DMS 273 (cell line): ENCODE measurements at regions not wholly inside any gene's neighbourhood (a gene's known extent, or its start where the extent isn't known, plus 50 kb on each side); places are given as distances from the start of the nearest gene placed in this dataset.
A peak's percentile ranks its signal among the peaks of the same experiment; 100 is the strongest.
"Not testable (repeated sequence)": the region's sequence is repeated elsewhere in the genome, so short reads cannot be mapped to it uniquely, and the experiment has no call there.

Source experiments
- DNase-seq: peaks from one replicate; lab custom pipeline; 2025; ENCODE audit not compliant: unreplicated experiment; lab: John Stamatoyannopoulos, UW

DNA sequence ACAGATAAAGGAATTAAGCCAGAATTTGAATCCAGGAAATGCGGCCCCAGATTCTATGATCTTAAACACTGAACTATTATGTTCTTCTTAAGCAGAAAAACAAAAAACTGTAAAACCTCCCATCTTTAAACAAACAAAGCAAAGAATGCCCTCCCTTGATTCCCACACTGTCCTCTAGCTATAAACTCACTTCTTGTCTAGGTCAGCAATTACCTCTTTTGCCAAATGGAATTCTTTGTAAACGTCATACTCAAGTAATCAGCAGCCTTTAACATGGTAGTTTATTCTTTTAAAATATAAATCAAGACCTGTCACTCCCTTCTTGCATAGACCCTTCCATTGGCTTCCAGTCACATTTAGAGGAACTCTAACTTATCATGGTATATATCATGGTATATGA, 958.9 kb upstream of the CNTN5 start:
- DNase-seq, result no peak

DNA sequence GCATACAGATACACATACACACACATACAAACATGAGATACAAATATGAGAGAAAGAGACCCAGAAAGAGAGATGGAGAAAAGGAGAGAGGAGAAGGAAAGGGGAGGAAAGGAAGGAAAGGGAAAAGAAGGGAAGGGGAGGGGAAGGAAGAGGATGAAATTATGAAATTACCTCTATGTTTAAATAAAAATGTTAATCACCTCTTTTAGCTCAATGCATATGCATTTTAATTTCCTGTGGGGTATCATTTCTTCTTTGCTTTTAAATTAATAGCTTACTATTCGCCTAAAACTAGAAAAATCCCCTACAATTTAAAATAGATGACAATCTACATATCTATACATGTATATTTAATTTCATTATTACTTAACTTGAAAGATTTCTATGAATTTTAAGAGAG, 958.0 kb upstream of the CNTN5 start:
- no peak for DNase-seq

DNA sequence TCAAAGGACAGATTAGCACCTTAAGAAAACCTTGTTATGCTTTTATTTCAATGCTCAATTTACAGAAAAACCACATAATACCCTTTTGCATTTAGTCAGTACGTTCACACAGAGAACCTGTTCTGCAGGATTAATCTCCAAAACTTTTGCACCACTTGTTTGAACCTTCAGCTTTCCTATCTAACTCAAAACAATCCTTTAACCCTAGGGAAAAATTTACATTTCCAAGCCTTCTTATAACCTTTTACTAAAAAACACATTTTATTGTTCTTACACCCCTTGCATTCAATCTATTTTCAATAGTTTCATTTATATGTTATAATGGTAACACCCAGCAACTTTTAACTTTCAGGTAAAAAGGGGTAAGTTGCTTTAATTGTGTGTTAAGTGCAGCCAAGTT, 952.5 kb upstream of the CNTN5 start:
- DNase-seq, result no peak

DNA sequence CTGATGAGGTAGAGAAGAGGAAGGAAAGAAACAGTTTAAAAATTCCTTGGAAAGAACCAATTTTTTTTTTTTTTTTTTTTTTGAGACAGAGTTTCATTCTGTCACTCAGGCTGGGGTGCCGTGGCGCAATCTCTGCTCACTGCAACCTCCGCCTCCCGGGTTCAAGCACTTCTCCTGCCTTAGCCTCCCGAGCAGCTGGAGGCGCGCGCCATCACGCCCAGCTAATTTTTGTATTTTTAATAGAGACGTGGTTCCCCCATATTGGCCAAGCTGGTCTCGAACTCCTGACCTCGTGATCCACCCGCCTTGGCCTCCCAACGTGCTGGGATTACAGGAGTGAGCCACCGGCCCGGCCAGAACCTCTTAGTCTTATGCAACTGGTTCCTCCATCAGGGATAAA, 951.6 kb upstream of the CNTN5 start:
- DNase-seq, result not testable (repeated sequence)

DNA sequence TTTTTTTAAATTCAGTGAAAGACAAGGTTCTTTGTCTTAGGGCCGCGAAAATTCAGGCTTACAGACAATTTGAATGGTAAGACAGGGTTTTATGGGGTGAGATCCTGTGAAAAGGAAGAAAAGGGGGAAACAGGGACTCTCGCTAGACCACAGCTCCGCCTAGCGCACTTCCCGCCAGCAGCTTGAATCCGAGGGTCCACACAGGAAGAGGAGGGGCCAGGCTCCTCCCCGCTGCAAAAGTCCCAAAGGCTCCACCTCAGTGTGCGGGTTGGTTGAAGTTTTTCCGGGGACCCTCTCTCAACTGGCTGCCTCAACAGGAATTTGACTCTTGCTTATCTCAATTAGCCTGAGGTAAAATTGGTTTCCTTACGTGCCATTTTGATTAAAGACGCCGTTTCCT, 950.9 kb upstream of the CNTN5 start:
- no peak for DNase-seq

DNA sequence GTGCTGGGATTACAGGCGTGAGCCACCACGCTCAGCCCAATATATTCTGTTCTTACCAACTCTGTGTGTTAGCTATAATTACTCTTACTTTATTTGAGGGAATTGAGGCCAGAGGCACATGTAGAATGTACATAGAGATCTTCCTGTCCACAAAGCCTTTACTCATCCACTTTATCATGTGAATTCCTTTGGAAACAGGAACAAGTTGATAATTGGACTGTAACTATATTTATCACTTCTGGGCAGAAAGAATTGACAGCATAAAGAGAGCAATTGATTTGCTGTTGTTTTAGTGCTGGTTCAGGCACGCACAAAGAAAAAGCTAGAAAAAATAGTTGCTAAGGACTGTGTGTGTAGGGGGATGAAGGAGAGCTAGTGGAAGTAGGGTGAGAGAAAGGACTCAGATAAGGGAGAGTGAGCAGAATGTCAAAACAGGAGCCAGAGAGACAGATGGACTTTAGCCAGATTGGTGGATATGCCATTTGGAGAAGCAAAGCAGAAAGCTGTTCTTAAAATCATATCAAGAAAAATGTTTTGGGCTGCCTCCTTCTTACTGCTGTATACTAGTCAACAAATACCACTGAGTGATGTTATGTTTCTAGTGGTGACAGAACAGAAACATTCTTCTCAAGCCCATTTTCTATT, 929.8 kb upstream of the CNTN5 start:
- DNase-seq, result peak; percentile 22

DNA sequence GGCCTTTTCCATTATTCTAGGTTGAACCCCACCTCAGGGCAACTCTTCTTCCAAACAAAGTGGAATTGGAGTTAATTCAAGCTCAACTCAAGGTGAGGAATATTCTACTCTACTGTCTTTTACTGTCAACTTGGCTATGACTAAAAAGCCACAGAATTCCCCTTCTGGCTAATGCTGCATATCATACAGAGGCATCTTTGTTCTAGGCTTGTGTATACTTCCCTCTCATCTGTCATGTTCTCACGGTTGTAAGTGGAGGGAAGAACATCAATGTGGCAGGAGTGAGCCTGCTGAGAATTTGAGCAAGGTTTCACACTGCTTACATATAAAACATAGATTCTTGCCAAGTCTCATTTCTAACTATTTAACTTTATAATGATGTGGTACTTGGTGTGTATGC, 921.4 kb upstream of the CNTN5 start:
- DNase-seq, result no peak

DNA sequence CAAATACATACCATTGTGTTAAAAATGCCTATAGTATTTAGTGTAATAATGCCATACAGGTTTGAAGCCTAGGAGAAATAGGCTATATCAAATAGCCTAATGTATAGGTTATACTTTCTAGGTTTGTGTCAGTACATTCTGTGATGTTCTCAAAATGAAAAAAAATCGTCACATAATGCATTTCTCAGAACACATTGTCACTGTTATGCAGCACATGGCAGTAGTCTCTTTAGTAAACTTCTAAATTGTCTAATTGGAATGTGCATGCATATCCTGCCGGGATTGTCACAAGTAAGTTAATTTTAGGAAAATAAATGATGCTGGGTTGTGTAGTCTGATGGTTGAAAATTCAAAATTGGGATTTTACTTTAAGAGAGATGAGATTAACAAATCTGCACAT, 920.1 kb upstream of the CNTN5 start:
- DNase-seq, result no peak

DNA sequence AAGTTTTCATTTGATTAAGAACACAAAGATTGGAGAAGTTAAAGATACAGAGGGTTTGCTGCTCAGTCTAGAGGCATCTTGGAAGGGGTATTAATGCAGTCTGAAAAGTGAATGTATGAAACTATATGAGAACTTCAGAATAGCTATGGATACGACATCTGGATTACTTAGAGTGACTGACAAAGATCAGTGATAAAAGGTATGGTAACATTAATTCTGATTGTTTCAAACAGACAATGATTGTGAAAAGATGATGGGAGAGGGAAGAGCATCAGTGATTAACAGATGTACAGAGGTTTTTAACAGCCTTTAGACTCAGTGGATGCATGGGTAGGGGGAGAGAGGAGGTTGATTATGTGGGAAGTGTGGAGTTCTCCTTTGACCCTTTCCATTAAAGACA, 919.4 kb upstream of the CNTN5 start:
- no peak for DNase-seq

DNA sequence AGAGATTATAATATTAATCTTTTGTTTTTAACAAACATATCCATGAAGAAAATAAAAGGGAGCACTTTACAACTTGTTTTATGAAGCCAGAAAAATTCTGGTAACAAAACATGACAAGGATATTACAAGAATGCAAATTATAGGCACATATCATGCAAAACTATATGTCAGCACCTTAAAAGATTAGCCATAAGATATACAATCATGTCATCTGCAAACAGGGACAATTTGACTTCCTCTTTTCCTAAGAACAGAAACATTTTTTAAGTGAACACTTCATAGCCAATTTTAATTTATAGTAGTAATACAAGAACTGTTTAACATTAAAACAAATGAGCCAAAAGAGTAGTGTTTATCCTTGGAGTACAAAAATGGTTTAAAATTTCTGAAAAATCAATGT, 916.5 kb upstream of the CNTN5 start:
- no peak for DNase-seq

DNA sequence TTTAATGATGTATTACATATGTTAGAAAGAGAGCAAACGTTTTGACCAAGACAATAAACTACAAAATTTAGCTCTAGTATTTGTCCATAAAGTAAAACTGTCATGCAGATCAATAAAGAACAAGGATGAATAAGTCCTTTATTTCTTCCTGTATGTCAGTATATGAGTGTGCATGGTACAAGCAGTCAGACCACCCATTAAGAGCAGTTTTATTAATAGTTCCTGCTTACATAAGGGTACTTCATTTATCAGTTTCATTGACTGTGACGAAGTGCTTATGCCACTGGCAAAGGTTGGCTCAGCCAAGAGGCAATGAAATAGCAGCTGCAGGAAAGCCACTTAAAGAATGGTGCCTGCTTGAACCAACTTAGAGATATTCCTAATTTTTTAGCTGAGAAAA, 913.0 kb upstream of the CNTN5 start:
- peak; percentile 9 for DNase-seq

DNA sequence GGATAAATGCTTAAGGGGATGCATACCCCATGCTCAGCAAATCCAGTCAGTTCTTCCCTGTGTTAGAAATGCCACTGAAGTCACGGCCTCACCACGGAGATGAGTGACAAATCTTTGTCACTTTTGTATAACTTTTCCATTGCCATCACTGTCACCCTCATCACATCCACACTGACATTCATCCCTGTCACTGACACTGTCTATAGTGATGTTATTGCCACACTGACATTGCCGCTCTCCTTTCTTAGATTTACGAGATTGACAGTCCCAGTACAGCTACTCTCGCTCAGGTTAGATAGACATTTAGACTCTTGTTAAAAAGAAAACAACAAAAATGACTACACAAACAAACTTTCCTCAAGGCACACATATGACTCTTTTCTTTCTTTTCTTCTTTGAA, 910.7 kb upstream of the CNTN5 start:
- no peak for DNase-seq

DNA sequence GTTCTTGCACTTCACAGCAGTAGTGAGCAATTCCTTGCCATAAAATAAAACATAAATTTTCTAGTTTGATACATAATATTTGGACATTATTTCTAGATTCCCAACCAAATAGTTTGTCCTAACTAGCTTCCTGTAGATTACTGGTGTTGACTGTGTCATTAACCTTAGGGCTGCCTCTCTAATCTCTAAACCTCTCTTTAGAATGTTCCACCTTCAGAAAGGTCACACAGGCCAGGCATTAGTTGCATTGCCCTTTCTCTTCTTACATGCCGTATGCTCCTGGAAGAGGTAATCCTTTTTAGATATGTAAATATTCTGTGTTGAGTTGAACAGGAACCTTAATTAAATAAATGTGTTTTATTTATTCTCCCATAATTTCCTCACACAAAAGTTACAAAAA, 904.9 kb upstream of the CNTN5 start:
- DNase-seq, result no peak

DNA sequence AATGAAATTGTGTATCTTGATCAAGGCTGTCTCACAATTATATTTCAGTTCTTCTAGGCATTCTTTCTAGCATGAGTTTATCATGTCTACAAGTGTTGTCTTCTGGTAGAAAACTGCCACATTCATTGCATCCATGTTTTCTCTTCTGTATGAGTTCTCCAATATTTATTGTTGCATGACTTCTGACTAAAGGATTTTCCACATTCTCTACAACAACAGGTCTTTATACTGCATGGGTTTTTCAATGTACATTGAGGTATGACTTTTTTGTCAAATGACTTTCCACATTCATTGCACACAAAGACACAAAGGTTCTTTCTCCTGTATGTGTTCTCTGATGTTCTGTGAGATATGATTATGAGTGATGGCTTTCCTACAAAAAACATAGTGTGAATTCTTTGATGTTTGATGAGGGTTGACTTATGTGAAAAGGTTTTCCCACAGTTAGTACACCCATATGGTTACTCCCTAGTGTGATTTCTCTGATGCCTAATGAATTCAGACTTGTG, 890.6 kb upstream of the CNTN5 start:
- no peak for DNase-seq

DNA sequence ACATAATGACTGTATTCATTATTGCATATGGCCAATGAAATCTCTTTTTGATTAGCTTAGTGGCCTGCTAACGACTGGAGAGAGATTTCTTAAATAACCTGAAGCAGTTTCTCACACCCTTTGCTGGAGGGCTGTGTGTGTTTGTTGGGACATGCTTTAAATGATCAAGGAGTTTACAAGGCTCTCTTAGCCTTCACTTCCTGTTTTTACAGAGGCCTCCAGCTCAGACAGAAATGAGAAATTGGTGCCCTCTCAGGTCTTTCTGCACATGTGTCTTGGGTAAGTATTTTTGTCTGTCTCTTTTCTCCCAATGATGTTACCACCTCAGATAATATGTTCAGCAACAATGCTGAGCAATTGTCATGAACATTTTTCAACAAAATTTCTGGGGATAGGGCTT, 884.4 kb upstream of the CNTN5 start:
- no peak for DNase-seq

DNA sequence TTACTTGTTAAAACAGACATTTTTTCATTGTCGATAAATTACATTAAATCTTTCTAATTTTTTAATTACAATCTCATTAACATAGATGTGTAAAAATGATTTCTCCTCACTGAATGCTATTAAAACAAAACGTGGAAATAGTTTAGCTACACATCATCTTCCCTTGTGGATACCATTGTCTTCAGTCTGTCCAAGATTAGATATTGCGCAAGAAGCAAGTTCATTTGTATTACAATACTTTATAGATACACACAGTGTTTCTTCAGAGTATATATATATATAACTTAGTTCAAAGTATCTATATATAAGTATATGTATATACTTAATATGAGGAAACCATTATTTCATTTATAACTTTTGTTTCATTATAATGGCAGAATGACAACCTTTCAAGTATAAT, 883.3 kb upstream of the CNTN5 start:
- DNase-seq, result no peak

DNA sequence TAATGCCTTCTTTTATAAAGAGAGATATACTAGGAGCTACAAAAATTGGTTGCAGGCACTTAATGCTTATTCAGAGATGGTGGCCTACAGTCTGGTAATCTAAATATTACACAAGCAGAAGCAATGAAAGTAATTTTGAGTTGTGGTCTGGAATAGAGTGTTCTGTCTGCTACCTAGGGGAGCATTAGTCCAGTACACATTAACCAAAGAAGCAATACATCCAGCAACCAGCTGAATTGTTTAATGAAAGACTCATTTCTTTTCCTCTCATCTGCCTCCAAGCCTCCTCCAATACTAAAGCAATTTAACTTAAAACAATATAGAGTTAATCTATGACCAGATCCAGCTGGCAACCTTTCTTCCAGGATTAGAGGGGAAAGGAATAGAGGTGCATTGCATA, 877.1 kb upstream of the CNTN5 start:
- DNase-seq, result no peak

DNA sequence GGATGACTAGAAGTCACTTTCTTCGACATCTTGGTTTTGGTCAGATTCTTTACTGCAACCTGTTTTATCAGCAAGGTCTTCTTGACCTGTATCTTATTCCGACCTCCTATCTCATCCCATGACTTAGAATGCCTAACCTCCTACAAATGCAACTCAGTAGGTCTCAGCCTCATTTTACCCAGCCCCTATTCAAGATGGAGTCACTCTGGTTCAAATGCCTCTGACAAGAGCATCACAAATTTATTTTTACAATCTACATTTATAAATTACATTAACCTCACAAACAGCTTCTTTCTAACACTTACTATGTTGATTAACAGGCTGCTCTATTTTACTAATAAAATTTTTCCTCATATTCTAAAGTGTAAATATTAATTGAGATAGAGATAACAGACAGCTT, 867.0 kb upstream of the CNTN5 start:
- no peak for DNase-seq

DNA sequence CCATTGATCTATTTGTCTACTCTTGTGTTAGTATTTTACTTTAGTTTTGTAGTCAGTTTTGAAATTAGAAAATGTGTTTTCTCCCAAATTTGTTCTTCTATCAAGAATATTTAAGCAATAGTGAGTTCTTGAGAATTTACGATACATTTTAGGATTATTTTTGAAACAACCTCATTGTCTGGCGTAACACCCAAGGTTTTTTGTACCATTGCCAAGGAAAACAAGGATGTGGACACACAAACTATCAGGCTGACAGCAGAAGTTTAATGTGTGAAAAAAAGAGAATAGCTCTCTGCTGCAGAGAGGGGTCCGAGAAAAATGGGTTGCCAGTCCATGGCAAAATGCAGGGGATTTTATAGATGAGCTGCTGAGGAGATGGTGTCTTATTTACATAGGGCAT, 865.1 kb upstream of the CNTN5 start:
- no peak for DNase-seq

DNA sequence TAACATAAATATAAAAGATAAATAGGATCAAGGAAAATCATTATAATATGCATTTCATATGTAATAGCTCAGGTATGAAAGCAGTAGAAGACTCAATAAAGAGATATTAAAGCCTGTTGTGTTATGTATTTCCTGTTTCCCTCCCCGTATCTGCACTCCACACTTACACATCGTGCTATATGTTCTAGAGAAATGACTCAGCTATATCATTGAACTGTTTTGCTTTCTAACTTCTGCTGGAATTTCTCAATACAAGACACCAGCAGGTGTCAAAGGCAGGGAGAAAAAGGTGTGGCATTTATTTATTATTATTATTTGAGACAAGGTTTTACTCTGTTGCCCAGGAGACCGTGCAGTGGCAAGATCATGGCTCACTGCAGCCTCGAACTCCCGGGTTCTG, 842.8 kb upstream of the CNTN5 start:
- DNase-seq, result no peak

DNA sequence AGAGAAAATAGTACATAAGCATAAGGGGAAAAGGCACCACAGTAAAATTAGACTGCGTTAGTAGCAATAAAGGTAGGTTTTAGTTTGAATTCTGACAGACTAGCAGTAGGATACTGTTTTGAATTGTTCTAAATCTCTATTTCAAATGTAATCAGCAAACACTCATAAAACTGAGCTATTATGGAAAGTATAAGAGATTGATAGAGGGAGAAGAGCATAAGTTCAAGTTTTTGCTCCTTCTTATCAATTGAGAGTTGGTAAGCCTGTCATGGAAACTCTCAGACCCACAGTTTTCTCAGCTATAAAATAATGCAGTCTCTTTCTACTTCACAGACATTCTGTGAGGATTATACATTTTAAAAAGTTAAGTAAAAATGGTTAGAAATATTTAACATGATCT, 840.2 kb upstream of the CNTN5 start:
- DNase-seq, result no peak

DNA sequence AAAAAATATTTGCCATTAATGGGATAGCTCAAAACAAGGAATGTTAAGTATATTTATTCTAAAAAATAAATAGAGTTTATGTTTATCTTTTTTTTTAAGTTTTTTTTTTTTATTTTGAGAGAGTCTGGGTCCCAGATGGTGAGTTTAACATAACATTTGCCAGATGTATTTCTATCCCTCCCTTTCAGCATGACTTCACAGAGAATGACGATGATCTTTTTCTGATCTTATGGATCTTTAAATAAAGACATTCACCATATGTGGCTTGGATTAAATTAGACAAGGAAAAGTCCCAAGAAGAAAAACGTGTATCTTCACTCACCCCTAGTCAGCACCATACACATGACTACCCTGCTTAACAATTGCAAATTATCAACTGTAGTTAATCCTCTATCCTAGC, 839.8 kb upstream of the CNTN5 start:
- peak; percentile 11 for DNase-seq

DNA sequence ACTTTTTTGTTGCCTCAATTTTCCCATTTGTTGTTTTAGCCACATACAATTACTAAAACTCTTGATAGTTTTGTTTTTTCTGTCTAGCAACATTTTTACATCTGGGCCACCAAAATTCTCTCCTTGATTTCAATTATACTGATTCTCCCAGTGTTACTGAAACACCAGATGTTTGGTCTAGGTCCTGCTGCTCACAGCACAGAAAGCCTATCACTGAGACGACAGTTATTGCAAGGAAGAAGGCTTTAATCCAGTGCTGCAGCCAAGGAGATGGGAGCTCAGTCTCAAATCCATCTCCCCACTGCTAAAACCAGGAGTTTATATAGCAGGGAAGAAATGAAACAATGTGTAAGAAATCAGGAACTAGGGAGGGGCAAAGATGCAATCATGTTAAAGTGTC, 837.7 kb upstream of the CNTN5 start:
- peak; percentile 7 for DNase-seq

DNA sequence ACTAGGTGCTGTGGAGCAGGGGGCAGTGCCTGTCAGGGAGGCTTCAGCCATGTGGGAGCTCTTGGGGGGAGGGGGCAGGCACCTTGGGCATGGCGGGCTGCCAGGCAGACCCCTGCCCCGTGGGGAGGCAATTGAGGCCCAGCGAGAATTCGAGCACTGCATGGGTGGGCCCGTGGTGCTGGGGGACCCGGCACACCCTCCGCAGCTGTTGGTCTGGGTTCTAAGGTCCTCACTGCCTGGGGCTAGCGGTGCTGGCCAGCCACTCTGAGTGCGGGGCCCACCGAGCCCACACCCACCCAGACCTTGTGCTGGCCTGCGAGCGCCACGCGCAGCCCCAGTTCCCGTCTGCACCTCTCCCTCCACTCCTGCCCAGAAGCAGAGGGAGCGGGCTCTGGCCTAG, 835.5 kb upstream of the CNTN5 start:
- no peak for DNase-seq
